ENCODE measurements at regions not wholly inside any gene's neighbourhood (a gene's known extent, or its start where the extent isn't known, plus 50 kb on each side); places are given as distances from the start of the nearest gene placed in this dataset.

DNA sequence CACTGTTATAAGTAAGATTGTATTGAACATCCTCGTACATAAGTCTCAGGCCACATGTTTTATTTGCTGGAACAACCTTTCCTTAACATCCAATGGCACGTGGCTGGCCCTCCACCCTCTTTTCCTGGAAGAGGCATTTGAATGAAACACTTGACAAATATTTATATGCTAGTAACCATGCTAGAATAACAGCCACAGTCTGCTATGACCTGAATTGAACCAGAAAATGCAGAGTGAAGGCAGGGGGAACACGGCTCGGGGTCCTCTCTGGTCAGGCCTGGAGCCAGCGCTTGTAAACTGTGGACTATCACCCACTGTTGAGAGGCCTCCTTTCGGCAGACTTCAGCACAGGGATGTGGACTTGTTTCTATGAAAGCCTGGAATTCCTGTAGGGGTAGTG, 198.2 kb upstream of the COPS8 start:
- no peak for DNase-seq (ENCODE audit: low spot score)

DNA sequence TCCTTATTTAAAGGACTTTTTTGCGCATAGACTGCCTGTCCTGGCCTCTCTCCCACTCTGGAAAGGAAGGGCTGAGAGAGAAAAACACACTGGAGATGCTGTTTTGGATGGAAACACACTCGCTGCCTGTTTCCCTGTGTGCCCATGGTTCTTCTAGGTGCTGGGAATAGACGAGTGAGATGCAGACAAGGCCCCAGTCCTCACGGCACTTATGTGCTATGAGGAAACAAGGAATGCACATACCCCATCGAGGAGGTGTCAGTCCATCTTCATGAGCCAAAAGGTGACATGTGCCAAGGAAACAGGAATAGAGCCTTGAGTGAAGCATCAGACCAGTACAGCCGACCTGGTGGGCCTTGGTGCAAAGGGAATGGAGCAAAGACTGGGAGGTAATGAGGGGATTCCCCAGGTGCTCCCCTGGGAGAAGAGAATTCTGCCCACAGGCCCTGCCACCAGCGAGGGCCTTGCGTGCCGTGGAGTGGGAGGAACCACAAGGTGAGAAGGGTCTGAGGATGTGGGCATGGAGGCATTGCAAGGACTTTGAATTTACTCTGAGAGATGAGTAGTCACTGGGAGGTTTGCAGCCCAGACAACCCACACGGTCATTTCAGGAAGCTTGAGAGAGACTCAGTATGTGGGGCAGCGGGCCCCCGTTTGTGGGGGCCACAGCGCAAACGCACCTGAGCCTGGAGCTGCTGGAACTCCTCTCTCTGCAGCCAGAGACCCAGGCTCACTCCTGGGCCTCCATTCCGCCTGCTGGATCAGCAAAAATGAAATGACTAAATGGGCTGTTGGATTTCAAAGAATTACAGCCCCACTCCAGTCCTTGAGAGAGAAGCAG, 197.5 kb upstream of the COPS8 start:
- DNase-seq (ENCODE audit: low spot score) = no peak

DNA sequence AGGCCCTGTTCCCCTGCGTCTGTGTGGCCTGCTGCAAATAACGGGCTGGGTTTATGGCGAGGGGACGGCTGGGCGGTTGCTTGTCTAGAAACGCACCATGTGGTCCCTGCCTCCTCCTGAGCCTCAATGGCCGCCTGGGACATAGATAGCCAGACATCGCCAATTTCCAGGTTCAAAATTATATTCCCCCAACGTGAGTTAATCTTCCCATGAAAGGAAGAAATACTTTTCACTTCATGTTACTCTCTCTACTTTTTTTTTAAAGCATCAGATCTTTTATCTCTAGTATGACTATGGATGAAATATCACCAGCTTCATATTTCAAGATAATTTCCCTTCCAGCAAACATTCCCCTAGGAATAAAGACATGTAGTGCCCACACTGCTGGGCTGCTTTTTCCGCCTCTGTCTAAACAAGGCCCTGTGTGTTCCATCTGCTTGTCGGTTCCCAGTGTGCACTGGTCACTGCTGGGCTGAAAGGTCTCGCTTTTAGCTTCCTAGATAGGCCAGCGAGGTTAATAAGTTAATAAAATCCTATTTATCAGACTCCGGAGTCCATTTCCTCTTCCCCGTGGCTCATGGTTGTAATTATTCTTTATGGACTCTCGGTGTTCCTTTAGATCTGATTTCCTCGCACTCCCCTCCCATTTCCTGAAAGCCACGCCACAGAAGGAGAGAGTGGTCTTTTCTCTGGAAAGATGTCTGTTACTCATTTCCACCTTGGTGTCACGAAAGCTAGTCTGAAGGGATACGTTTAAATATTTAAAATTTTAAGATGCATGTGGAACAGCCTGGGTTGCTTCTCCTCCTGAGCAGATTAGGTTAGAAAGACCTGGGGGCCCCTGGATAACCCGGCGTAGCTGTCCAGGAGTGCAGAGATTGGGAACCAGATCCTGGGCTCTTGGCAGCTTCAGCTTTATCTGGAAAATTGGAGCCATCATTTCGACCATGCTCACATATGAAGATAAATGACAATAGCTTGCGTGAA, 196.6 kb upstream of the COPS8 start:
- no peak for DNase-seq (ENCODE audit: low spot score)

DNA sequence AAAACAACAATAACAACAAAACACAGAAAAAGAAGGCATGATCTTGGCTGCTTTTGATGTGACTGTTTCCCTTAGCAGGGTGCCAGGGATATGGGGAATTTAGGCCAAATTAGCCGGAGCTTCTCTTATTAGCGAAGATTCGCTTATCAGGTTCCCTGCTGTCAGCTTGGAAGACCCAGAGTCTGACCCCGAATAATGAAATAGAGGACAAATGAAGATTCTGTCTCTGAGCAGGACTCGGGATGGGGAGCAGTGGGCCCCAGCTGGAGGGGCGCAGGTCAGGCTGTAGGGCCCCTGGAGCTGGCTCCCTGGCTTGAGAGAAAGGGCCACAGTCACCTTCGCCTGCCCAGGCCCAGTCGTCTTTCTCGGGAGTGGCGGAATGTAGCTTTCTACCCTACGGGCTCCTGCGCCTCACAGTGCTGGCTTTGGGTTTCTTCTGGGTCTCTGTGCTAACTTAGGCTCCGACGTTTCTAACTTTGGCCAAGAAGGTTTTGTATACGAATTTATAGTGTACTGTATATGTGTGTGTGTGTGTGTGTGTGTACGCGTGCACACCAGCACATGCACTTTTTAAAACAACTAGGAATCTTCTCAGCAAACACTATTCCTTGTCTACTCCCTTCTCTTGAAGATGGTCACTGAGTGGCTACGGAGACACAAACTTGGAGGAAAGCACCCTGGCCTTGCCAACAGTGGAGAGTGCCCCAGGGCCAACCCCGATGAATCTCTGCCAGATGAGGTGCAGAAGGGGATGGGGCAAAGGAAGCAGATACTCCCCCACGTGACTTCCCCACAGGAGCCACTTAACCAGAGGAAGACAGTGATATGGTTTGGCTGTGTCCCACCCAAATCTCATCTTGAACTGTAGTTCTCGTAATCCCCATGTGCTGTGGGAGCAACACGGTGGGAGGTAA, 195.6 kb upstream of the COPS8 start:
- DNase-seq (ENCODE audit: low spot score) = no peak

DNA sequence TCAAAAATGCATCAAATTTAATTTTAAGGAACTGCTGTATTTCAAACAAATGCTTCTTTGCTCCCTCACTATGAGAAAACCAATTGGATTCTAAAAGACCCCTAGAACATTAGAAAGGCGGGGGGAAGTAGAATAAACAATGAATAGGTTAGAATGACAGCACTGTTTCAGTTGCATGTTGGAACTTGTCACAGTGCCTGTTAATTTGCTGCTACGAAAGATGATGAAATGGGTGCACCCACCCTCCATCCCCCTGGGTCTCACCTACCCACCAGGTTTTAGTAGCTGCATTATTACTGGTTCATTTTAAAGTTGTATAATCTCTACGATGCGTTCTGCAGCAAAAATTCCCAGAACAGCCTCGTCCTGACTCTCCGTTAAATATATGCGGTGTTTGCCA, 193.0 kb upstream of the COPS8 start:
- DNase-seq (ENCODE audit: low spot score) = no peak

DNA sequence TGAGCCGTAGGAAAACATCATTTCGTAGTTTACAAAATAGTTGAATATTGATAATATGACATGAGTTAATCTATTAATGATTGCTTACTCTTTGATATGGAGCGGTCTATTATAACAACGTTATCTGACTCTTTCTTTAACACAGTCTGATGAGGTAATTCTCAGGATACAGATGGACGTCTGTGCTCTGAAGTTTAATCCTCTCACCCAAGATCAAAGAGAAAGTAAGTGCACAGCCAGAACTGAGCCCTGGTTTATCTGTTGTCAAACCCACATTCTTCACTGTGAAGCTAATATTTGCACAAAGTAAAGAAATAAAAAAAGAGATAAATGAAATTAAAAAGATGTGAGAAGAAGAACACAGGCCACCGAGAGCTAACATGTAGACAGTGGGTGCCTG, 190.9 kb upstream of the COPS8 start:
- no peak for DNase-seq (ENCODE audit: low spot score)

DNA sequence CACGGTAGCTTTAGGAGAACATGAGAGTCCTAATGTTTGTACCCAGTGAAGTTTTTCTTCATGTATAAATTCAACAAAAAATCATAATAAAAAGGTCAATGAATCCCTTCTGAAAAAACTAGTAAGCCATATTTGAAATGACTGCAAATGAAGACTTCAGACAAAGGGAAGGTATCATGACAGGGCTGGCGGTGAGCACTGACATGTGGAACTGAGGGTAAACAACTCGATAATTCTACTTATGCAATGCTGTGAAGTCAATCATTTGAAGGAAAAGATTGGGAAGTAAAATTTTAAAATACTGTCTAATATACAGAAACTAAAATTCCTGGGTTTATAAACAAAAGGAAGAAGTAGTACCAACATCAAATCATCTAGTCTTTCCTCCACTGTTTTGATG, 190.2 kb upstream of the COPS8 start:
- DNase-seq (ENCODE audit: low spot score) = no peak

DNA sequence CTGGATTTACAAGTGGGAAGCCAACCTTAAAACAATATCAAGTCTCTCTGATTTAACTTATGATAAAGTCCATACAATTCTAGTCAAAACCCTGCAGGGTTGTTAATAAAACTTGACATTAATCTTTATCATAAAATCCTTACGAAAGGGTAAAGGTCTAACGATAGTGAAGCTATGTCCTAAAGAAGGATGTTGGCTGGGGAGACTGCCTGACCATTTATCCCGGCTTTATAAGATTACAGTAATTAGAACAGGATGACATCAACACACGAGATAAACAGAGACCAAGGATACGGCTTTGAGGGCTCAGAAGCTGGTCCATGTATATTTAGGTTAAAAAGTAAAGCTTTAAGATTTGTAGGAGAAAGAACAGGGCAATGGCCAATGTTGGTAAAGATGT, 189.0 kb upstream of the COPS8 start:
- no peak for DNase-seq (ENCODE audit: low spot score)

DNA sequence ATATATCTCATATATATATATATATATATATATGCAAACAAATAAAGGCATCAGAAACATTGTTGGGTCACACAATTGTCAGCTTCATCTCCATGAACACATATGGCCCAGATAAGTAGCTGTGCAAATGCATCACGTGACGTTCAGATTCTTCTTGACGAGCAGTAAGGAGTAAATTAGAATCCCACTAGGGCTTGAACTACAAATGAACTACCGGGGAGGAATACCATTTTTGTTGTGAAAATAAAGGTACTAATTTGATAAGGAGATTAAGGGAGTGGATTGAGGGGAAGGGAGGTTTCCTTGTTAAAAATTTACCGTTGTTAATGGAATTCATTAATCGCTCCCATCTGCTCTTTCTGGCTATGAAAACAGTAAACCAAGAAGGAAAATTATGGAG, 186.5 kb upstream of the COPS8 start:
- no peak for DNase-seq (ENCODE audit: low spot score)

DNA sequence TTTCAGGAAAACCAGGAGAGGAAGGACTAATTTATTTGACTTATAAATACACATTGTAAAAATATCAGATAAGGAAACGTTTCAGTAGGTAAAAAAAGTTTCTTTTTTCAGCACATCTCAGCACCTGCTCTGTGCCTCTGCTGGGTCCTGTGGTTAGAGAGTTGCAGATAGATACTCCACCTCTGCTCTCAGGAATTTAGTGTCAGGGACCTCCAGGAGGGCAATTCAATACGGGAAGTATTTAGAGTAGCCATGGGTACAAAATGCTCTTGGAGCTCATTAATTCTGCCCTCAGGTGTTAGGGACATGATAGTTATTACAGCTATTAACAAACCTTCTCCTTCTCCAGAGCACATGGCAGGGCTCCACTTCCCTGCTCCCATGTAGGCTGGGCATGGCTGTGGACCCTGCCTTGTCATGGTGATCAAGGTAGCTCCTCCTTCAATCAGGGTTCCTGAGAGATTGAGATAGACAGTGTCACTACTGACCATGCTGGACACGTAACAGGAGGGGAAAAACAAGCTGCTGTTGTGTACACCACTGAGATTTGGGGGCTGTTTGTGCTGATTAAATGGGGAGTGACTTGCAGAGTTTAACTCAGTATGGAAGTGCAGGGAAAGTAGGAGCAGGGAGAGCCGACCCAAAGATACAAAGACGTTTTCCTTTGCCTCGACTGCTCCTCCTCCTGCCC, 185.6 kb upstream of the COPS8 start:
- DNase-seq (ENCODE audit: low spot score) = no peak

DNA sequence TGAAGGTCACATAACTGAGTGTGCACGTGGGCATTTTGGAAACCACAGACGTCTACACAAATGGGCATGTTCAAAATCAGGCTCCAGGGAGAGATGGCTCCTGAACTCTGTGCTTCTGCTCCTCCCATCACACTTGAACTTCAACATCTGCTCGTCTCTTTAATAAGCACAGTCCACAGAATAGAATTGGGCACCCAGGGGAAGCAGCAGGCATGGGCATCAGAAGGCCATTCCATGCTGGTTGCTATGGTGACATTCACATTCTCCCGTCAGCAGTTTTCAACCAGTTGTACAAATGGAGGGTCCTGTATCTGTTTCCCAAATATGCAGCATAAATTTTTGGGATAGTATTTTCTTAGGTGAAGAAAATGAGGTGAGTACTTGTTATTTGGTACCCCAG, 183.7 kb upstream of the COPS8 start:
- no peak for DNase-seq (ENCODE audit: low spot score)

DNA sequence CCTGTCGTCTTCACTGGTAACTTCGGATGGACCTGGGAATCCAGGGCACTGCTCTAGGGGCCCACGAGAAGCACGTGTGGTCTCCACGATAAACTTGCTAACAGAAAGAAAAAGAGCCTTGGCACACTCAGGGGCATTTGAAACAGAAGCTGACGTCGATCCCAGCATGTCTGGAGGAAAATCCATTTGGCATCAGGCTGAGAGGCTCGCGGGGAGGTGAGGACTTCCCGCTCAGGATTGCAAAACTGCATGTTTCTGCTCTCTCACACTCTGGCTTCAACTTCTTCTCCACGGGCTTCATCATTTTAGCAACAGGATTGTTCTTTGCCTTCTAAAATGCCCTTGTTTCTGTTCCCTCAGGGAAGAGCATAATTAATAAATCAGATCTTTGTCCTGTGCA, 181.7 kb upstream of the COPS8 start:
- DNase-seq (ENCODE audit: low spot score) = no peak

DNA sequence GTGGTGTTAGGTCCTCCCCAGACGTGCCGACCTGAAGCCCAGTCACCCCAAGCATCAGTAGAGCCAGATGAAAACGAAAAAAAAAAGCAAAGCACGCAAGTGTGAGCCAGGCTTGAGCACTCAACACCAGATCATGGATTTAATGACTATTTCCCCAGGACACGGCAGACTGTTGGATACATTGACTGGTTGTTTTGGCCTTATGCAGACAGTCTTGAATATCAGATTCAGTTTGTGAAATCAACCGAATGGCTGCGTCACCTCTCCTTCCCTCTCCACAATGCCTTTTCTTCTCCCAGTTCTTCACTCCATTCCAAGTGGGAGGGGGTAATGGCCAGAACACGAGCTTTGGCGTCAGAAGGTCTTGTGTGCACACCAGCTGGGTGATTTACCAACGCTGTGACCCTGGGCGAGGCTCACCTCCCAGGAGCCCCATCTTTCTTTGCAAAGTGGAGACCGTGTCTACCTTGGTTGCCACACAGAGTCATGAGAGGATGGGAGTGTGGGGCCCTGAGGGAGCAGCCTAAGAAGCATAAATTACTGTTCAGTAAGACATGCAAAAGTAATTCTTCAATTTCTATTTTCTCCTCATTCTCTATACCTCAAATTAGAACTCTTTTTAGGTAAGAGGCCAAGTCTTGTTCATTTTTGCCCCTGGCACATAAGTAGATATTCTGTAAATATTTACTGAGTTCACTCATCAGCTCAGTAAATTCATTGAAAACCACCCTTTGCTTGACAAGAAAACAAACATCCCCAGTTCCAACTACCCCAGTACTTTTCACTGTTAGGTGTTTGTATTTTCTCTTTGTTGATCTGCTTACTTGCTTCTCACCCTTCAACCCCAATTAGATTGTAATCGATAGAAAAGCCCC, 181.1 kb upstream of the COPS8 start:
- no peak for DNase-seq (ENCODE audit: low spot score)

DNA sequence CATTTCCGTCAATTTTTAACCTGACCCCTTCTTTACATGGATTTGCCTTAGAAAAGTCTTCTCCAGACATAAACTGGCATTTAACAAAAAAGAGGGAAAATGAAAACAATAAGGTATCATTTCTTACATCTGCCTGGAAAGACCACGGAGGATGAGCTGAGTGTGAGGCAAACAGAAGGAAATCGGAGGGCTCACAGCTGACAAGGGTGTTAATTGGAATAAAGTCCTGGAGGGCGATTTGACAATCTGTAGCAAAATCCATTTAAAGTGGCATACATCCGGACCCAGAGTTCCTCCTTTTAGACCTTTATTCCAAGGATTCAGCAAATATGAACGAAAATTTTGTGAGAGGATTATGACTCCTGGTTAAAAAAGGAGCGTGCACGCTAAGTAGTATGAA, 179.7 kb upstream of the COPS8 start:
- DNase-seq (ENCODE audit: low spot score) = no peak

DNA sequence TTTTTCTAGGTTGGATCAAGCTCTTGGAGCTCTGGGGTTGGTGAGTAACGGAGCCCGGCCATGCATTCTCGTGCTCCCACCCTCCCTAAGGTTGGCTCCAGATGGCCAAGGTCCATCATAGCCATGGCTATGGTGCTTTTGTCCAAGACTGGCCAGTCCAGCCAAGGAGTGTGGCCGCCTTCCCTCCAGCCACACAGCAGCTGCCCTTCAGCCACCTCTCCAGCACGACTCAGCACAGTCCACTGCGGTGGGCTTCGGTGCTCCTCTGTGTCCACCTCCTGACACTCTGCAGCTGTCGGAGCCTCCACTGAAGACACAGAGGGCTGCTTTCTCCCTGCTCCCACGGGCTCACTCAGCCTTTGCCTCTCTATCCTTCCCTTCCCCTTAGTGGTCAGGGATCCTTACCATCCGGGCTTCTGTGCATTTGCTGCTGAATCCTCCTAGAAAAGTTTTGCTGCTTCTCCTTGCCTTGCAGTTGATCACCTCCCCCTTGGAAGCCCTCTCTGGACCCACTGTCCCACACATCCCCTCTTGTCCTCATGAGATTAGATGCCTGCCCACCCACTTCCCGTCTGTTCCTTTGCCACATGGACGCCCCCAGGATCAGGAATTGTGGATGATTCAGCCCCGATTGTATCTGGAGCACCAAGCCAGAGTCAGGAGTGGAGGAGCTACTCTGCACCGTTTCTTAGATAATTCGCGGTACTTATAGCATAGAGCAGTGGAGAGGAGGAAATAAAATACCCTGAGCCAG, 177.1 kb upstream of the COPS8 start:
- no peak for DNase-seq (ENCODE audit: low spot score)

DNA sequence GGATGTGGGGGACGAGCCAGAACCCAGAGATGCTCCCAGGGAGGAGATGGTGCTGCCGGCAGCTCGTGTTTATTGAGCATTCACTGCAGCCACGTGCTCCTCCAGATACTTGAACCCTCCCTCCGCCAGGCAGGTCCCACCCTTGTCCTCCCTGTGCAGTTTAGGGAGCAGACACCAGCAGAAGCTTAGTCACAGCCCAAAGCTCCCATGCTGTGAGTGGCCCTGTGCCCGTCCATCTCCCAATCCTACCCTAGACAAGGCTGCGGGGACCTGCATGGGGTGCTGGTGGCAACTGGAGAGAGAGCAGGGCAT, 176.5 kb upstream of the COPS8 start:
- DNase-seq (ENCODE audit: low spot score) = no peak

DNA sequence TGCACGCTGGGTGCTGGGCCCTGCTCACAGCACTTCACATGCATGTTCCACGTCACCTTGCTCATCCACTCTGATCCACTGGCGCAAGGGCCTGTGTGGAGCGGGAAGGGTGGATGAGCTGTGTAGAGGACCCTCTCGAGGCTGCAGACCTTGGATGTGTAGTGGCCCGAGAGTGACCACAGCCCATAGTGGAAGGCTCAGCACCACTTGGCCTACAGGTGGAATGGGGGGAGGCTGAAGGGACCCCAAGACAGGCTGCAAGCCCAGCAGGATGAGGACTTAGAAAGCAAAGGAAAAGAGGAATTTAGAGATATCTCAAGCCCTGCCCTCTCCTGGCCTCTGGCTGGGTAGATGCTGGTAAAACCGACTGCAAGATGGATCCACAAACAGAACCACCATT, 175.9 kb upstream of the COPS8 start:
- no peak for DNase-seq (ENCODE audit: low spot score)

DNA sequence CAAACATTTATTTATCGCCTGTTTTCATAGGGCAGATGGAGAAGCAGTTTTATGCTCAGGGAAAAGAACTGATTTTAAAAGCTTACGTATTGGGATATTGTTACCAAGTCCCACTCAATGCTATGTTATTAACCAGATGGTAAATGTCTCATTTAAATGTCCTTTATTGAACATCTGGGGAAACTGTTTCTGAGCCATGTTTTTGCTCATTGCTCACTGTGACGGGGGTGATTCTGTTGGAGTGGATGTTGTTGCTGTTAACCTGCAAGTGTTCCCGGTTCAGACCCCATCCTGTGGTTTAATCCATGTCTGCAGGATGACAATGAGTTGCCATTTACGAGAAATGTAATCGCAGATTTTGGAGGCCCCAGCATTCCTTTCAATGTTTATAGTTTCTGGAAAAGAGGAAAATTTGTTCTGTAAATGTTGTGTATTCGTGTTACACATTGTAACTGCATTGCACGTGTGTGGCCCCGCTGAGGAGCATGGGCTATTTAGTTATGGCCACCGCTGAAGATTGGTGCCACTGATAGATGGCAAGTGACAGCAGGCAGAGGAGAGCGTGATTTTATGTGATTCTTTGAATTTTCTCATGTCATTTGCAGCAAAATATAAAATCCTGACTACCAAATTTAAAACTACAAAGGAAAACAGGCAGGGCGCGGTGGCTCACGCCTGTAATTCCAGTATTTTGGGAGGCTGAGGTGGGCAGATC, 174.8 kb upstream of the COPS8 start:
- DNase-seq (ENCODE audit: low spot score) = no peak

Measured in mesenteric fat pad (tissue), 1 donor.